ENCODE measurements at regions not wholly inside any gene's neighbourhood (a gene's known extent, or its start where the extent isn't known, plus 50 kb on each side); places are given as distances from the start of the nearest gene placed in this dataset.

GRCh38 chr15:87527416-87527815 lies 729.1 kb downstream of the NTRK3 start:
- DNase-seq (no peak), ATAC-seq (no peak)
- TF ChIP-seq CTCF (IDR thresholded peaks at IDR 0.05), result no peak

GRCh38 chr15:87523516-87523915 lies 733.0 kb downstream of the NTRK3 start:
- no peak for ATAC-seq
- Histone ChIP-seq H3K4me3 (no peak overlapping the region), H3K36me3 (ENCODE audit: low read depth) (no peaks in the 10 kb centered on the region), H3K4me1 (ENCODE audit: low read depth) (no peaks in the 10 kb centered on the region), H3K9me3 (peaks cover 22% of the 10 kb centered on the region)
- intact Hi-C loops (cut with DNase I, micrococcal nuclease), result no loop called here
- DNase-seq, result no peak
- no peak for TF ChIP-seq CTCF (IDR thresholded peaks at IDR 0.05)

More at GRCh38 chr15:87527416-87527815, 729.1 kb downstream of the NTRK3 start:
- H3K4me1 ChIP-seq (ENCODE audit: low read depth), result no peaks in the 10 kb centered on the region
- intact Hi-C loops (cut with DNase I, micrococcal nuclease), result no loop called here
- no peaks in the 10 kb centered on the region for H3K36me3 ChIP-seq (ENCODE audit: low read depth)
- no peak overlapping the region for H3K4me3 ChIP-seq
- H3K9me3 ChIP-seq, result peaks cover 18% of the 10 kb centered on the region

- H3K36me3 ChIP-seq (ENCODE audit: low read depth), result no peaks in the 10 kb centered on the region
- peaks cover 22% of the 10 kb centered on the region for H3K9me3 ChIP-seq
- ATAC-seq (no peak), DNase-seq (no peak)
- no peak overlapping the region for H3K4me3 ChIP-seq
- intact Hi-C loops (cut with DNase I, micrococcal nuclease), result no loop called here
- no peak for TF ChIP-seq CTCF (IDR thresholded peaks at IDR 0.05)
- no peaks in the 10 kb centered on the region for H3K4me1 ChIP-seq (ENCODE audit: low read depth)
Measured at GRCh38 chr15:87522997-87523396, 733.5 kb downstream of the NTRK3 start.

- Histone ChIP-seq H3K4me1 (ENCODE audit: low read depth) (no peaks in the 10 kb centered on the region), H3K36me3 (ENCODE audit: low read depth) (no peaks in the 10 kb centered on the region), H3K9me3 (peaks cover 11% of the 10 kb centered on the region), H3K4me3 (no peak overlapping the region)
- TF ChIP-seq CTCF (IDR thresholded peaks at IDR 0.05), result no peak
- no peak for DNase-seq
- no peak for ATAC-seq
- intact Hi-C loops (cut with DNase I, micrococcal nuclease), result no loop called here
Measured at GRCh38 chr15:87518957-87519356, 737.6 kb downstream of the NTRK3 start.

- Histone ChIP-seq H3K4me1 (ENCODE audit: low read depth) (no peaks in the 10 kb centered on the region), H3K36me3 (ENCODE audit: low read depth) (no peaks in the 10 kb centered on the region), H3K9me3 (peaks cover 17% of the 10 kb centered on the region), H3K4me3 (no peak overlapping the region)
- DNase-seq, result no peak
- intact Hi-C loops (cut with DNase I, micrococcal nuclease), result no loop called here
- ATAC-seq, result no peak
- TF ChIP-seq CTCF (IDR thresholded peaks at IDR 0.05), result no peak
Measured at GRCh38 chr15:87508086-87508485, 748.5 kb downstream of the NTRK3 start.

- ATAC-seq, result no peak
- intact Hi-C loops (cut with DNase I, micrococcal nuclease), result no loop called here
Measured at GRCh38 chr15:87502173-87502572, 754.4 kb downstream of the NTRK3 start.

More at GRCh38 chr15:87502173-87502572, 754.4 kb downstream of the NTRK3 start:
- Histone ChIP-seq H3K36me3 (ENCODE audit: low read depth) (no peaks in the 10 kb centered on the region), H3K4me3 (no peak overlapping the region), H3K4me1 (ENCODE audit: low read depth) (no peaks in the 10 kb centered on the region), H3K9me3 (peaks cover 10% of the 10 kb centered on the region)
- DNase-seq, result no peak
- TF ChIP-seq CTCF (IDR thresholded peaks at IDR 0.05), result no peak

Measured in mucosa of descending colon (tissue), 3 donors.